Posterior vena cava (tissue), 2 donors: ENCODE measurements at regions not wholly inside any gene's neighbourhood (a gene's known extent, or its start where the extent isn't known, plus 50 kb on each side); places are given as distances from the start of the nearest gene placed in this dataset.
"Not testable (repeated sequence)": the region's sequence is repeated elsewhere in the genome, so short reads cannot be mapped to it uniquely, and the experiment has no call there.

ENCODE experiments used
- DNase-seq: peaks from one replicate; pipeline ENCODE4 v3.0.0-alpha.2; 2020; ENCODE audit warnings: low spot score
- intact Hi-C, 2 donors: fragments of 100-400 bp; cut with DNase I; formaldehyde crosslinking; loops; one replicate each; pipeline versions ENCODE4 v1.14.1 to v1.14.2; 2022 to 2023
- donor health status: DM: yes; HTN: yes; CAD: no.
- donor health status: DM: yes; HTN: yes; CAD: no.

DNA sequence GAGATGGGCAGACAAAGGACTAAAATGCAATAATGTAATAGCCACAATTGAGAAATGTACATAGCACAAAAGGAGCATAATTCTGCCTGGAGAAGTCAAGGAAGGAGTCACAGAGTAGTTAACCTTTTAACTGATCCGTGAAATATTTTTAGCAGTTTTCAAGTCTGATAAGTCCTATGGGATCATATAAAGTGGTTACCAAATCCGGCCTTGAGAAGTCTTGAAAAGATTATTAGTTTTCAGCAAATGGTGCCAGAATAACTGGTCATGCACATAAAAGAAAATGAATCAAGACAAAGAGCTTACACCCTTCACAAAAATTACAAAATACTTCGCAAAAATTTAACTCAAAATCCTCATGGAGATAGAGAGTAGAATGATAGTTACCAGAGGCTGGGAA, 788.7 kb upstream of the AMOT start:
- DNase-seq: no peak
- intact Hi-C loops: no loop called here

DNA sequence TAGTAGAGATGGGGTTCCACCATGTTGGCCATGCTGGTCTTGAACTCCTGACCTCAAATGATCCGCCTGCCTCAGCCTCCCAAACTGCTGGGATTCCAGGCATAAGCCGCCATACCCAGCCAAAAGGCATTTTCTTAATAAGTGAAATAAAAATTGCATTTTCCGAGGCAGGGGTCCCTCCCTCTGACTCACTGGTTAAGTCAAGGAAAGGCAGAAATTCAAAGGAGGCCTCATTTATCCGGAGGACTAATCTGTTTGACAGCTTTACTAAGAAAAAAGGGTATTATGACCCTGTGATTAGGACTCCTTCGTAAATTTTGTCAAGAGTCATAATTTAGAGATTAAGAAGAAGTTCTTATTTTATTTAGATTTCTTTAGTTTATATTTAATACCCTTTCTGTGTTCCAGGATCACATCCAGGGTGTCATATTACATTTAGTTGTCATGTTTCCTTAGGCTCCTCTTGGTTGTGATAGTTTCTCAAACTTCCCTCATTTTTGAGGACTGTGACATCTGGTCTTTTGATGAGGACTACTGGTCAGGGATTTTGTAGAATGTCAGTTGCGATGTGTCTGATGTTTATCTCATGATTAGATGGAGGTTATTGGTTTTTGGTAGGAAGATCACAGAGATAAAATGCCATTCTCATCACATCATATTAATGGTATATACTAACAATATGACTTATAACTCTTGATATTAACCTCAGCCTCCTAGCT, 753.7 kb upstream of the AMOT start:
- intact Hi-C loops: no loop called here
- no peak for DNase-seq

DNA sequence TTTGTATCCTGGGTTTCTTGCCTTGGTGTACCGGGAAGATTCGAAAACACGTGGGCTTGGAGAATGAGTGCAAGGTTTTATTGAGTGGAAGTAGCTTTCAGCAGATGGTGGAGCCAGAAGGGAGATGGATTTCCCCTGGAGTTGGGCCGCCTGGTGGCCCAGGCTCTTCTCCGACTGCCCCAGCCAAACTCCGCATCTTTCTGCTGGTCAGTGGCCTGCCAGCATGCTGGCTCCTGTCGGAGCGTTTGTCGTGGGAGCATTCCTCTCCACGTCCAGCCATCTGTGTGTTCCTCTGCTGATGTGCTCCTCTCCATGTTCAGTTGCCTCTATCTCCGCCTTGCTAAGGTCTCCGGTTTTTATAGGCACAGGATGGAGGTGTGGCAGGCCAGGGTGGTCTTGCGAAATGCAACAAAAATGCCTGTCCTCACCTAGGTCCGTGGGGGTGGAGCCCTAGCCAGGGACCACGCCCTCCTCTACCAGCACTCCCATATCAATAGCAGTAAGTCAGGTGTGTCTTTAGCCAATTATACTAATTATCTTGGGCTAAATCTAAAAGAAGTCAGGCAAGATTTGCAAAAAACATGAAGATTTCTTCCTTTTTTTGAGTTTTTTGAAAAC, 745.8 kb upstream of the AMOT start:
- no peak for DNase-seq

GRCh38 chrX:113580486-113580885, 739.9 kb upstream of the AMOT start:
- no peak for DNase-seq
- intact Hi-C loops: no loop called here

More for the DNA sequence above, 745.8 kb upstream of the AMOT start:
- intact Hi-C loops: no loop called here

GRCh38 chrX:113558576-113558975, 717.9 kb upstream of the AMOT start:
- no peak for DNase-seq
- intact Hi-C loops: no loop called here

- intact Hi-C loops: no loop called here
- no peak for DNase-seq
Observed at GRCh38 chrX:113551919-113552318, 711.3 kb upstream of the AMOT start.

DNA sequence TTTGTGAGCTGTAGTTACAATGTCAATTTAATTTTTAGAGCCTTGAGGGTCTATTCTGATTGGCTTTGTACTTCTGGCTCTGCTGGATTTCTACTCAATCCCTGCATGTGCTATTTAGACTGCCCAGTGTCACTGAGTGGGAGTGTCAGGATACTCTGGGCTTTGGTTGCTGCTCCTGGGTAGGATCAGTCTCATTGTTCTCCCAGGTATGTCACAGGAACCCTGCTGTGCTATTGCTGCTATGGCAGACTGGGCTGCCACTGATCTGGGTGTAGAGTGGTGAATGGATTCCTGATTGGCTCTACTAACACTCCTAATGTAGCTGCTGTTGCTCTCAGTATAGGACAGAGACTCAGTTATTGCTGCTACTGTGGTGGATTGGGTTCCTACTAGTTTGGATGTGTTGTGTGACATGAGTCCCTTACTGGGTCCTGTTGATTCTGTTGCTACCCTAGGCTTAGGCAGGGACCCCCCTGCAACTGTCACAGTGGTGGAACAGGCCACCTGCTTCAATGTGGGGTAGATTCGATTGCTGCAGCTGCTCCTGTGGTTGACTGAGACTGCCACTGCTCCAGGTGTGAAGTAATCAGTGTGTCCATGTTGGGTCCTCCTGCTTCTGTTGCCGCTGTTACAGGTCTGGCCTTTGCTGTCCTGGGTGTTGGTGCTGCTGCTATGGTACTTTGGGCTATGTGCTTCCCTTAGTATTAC, 707.8 kb upstream of the AMOT start:
- intact Hi-C loops: no loop called here

DNA sequence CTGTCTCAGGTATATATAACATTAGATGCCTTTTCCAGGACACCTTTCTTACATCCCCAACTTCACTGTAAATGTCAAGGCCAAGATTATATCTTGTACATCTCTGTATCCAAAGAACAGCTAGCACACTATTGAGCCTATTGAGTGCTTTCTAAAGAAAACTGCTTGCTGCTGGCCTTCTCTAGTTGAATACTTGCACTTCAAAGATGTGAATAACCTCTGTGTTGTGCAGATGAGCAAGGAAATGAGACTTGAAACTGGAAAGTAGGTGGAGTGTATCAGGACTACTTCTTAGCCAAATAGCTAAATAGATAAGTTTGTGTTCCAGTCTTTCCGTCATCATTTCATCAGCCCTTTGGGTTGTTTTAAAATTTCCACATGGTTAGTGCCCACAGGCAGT, 704.4 kb upstream of the AMOT start:
- no peak for DNase-seq
- intact Hi-C loops: no loop called here

More for the DNA sequence above, 707.8 kb upstream of the AMOT start:
- DNase-seq: no peak

DNA sequence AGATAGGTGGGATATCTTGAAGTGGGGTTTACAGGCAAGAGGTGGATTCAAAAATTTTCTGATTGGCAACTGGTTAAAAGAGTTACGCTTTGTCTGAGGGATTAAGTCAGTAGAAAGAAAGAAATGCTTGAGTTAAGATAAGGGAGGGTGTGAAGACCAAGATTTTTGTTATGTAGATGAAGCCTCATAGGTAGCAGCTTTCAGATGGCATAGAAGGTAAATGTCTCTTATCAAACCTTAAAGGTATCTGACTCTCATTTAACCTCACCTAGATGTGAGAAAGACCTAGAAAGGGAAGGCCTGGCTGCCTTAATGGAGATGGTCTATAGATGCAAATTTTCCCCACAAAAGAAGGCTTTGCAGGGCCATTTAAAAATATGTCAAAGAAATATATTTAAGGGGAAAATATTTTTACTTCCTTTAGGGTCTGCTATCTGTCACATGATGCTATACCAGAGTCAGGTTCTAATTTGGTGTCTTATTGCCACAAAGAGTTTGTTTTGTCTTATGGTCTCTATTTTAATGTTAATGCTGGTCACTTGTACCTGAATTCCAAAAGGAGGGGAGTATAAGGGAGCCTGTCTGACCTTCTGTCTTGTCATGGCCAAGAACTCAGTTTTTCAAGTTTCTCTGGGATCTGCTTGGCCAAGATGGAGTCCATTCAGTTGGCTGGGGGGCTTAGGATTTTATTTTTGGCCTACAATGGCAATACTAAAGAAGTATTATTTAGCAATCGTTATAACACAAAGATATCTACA, 699.1 kb upstream of the AMOT start:
- no peak for DNase-seq
- intact Hi-C loops: no loop called here

- no peak for DNase-seq
- intact Hi-C loops: no loop called here
Observed at GRCh38 chrX:113529426-113530013, 688.9 kb upstream of the AMOT start.

DNA sequence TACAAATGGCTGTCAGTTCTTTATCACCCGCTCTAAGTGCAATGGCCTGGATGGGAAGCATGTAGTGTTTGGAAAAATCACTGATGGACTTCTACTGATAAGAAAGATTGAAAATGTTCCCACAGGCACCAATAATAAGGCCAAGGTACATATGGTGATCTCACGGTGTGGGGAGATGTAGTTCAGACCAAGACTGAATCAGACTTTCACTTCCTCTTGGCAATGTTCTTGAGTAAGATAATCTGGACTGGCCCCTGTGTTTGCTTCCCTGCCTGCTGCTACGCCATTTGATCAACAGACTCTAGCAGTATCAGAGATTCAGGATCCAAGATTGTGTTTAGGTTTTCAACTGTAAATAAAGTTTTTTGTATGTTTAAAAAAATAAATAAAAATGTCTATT, 682.2 kb upstream of the AMOT start:
- DNase-seq: no peak
- intact Hi-C loops: no loop called here

DNA sequence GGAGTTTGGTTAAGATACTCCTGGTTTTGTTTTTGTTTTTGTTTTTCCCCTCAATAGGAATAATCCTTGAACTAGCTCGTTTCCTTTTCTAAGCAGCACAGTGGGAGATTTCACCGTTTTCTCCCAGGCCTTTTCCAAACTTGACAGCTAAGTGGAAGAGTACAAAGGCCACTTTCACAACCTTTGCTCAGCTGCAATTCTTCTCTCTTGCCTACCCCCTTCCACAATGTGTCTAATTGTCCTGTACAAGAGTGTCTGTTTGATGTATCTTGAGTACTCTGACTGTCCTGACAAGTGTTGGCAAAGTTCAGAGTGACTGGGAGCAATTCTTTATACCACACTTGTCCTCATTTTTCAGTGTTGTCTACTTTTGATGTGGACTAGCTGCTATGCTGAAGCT, 674.3 kb upstream of the AMOT start:
- intact Hi-C loops: no loop called here

GRCh38 chrX:113512700-113513395, 672.2 kb upstream of the AMOT start:
- intact Hi-C loops: no loop called here
- no peak for DNase-seq

More for the DNA sequence above, 674.3 kb upstream of the AMOT start:
- DNase-seq: no peak

DNA sequence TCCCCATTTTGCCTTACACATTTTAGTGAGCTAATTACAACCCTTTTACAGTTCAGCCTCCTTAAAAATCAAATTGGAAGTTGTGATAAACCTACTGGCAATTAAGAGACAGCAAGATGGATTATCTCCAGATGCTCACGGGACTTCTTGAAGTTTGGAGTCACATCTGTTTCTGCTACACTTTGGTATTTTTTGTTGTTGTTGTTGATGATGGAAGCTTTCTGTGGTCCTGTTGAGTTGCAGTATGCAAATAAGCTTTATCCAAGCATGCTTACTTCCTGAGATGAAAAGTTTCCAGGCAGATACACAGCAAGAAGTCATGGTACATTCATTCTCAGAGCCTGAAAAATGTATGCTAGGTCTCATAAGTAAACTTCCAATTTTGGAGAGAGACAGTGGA, 670.0 kb upstream of the AMOT start:
- intact Hi-C loops: no loop called here

DNA sequence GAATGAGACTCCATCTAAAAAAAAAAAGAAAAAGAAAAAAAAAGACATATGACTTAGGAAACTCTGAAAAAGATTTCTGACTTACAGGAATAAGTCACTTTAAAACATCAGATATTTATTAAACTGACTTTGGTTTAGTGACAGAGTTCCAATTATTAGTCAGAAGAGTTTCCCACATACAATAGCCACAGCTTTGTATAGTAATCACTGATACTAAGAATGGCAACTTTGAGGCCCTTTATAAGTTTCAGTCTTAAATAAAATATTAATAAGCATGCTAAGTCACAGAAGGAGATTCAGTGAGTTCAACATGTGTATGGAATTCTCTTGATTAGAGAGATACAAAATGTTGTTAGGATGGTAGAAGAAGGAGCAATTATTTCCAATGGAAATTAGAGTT, 652.3 kb upstream of the AMOT start:
- intact Hi-C loops: no loop called here
- no peak for DNase-seq

More for the DNA sequence above, 670.0 kb upstream of the AMOT start:
- no peak for DNase-seq

DNA sequence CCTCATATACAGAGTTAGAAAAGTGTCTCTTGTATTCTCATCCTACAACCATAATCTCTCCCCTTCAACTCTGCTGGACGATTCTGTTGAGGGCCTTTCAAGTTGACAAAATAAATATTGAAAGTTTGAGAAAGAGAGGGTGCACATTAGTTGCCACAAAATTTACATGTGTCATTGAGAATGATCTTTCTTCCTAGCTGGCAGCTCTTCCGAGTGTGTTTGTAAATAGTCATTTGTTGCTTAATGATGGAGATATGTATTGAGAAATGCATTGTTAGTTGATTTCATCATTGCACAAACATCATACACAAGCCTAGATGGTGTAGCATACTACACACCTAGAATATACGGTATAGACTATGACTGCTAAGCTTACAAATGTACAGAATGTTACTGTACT, 632.8 kb upstream of the AMOT start:
- intact Hi-C loops: no loop called here
- no peak for DNase-seq

GRCh38 chrX:113473015-113473414, 632.4 kb upstream of the AMOT start:
- intact Hi-C loops, DNase-seq: not testable (repeated sequence)

- intact Hi-C loops: no loop called here
- DNase-seq: no peak
Observed at GRCh38 chrX:113470166-113470565, 629.5 kb upstream of the AMOT start.

DNA sequence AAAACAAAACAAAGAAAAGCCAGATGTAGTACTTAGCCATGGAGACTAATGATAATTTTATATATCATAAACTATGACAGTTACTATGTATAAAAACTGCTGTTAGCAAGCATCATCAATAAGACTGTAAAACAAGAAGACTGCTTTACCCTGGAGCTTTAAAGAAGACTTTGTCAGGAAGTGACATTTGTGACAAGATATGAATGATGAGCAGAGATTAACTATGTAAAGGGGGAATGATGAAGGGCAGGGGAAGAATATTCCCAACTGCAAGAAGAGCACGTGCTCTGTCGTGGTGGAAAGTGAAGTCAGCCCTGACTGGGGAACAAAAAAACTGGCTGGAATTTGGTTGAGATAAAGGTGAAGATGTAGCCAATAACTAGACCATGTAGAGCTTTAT, 617.1 kb upstream of the AMOT start:
- intact Hi-C loops: no loop called here
- DNase-seq: no peak
